GM21367 (cell line): ENCODE measurements at regions not wholly inside any gene's neighbourhood (a gene's known extent, or its start where the extent isn't known, plus 50 kb on each side); places are given as distances from the start of the nearest gene placed in this dataset.
"Not testable (repeated sequence)": the region's sequence is repeated elsewhere in the genome, so short reads cannot be mapped to it uniquely, and the experiment has no call there.

Source experiments
- ATAC-seq: cut with Tn5 transposase; IDR thresholded peaks from one replicate; pipeline ENCODE4 v1.9.1; 2021; ENCODE audit not compliant: unreplicated experiment

GRCh38 chr7:24129597-24129996 lies 154.4 kb upstream of the NPY start:
- ATAC-seq = no peak

DNA sequence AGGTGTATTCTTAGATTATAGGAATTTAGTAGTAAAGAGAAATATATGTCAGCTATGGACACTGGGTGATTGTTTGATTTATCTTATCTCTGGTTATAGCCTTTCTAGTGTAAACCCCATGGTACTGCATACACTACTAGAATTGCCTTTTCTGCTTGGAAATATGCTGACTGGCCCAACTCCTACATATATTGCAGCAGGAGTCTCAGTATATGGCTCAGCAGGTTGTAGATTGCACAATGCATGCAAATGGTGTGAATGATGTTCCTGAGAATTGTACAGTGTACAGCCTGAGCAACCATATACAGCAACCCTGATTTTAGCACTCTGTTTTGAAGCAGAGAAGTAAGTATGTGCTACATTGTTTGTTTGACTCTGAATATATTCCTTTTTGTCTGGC lies 153.4 kb upstream of the NPY start:
- ATAC-seq = no peak

DNA sequence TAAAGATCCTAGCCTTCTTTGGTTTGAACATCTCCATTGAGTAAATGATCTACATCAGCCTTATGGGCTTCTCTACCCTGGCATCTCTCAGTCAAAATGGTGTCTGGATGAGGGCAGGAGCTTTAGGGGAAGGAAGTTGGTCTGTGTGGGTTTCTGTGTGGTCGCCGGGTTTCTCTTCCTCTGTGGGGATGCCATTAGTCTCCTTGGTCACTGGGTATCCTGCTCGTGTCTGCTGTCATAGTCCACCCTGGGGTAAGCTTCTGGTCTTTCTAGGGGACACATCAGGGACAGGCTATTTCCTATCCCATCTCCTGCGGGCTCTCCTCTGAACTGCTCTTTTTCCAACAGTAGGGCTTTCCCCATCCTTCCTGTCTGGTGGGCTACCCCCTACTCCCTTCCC lies 150.3 kb upstream of the NPY start:
- ATAC-seq = peak; percentile 39

GRCh38 chr7:24134535-24134934 lies 149.5 kb upstream of the NPY start:
- ATAC-seq = no peak

GRCh38 chr7:24135003-24135817 lies 148.8 kb upstream of the NPY start:
- ATAC-seq = peak; percentile 69

DNA sequence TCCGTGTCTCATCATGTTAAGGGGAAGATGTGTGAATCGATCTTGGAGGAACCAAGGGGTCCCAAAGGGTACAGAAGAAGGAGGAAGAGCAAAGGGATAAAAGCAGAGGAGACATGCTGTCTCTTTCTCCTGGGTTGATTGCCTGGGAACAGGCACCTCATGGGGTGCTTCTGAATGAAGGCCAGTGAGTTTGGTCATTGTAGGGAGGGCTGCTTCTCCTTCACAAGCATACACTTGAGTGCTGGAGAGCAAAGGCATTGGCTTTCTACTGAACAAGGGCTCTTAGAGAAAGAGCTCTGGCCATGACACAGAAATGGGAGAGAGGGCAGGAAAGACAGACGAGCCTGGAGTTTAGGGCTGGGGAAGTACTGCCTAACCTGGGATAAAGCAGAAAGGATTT lies 146.7 kb upstream of the NPY start:
- ATAC-seq = no peak

DNA sequence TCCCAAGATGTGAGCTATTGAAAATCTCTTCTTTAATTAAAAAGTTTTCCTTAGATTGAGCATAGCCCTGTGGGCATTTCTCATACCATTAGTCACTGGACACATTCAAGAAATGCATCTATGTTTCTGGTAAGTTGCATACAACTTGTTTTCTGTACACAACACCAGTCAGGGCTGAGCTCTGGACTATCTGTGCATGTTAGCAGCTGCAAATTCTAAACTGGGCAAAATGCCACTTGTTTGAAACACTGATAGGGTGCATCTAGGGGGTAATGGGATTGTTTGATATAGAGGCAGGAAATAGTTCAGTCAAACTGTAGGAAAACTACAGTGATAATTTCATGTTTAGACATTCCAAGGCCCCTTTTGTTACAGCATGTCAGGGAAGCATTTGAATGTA lies 145.6 kb upstream of the NPY start:
- no peak for ATAC-seq

GRCh38 chr7:24140001-24140400 lies 144.0 kb upstream of the NPY start:
- ATAC-seq = no peak

DNA sequence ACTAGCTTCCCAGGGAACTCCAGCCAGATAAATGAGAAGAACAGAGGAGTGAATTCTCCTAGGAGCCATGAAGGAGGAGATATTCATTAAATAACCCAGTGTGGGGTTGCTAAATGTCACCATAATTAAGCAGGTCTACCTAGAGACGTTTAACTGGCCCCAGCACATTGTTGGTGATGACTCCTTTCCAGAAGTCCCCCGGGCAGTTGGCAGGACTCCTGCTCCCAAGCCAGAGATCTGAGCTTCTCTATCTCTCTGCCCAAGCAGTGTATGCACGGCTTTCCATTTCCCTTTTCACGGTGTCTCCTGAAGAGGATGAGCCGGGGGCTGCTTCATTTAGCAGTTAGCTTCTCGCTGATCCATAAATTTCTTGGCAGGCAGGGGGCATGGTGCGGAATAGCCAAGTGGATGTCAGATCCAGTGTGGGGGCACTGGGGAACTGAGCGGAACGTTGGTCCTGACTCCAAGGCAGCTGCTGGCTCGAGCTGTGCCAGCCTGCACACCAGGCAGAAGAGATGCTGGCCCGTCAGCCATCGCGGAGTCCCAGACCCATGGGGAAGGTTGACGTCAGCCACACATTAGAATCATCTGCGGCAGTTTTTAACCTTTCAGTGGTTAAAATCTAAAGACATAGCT lies 142.0 kb upstream of the NPY start:
- ATAC-seq = no peak

DNA sequence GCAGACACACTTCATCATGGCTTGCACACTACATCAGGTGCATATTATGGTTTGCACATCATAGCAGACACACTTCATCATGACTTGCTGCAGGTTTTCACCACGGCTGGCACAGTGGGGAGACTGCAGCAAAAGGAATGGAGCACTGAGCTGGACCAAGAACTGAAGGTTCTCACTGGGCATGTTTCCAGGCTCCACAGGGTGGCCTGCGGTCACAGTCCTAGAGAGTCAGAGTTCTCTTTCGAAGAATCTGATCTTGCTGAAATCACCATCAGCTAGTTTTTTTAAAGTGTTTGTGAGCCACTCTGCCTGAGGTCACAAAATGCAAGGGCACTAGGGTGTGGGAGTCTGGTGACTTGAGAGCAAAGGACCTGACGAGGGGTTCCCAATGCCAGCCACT lies 140.4 kb upstream of the NPY start:
- ATAC-seq = no peak

DNA sequence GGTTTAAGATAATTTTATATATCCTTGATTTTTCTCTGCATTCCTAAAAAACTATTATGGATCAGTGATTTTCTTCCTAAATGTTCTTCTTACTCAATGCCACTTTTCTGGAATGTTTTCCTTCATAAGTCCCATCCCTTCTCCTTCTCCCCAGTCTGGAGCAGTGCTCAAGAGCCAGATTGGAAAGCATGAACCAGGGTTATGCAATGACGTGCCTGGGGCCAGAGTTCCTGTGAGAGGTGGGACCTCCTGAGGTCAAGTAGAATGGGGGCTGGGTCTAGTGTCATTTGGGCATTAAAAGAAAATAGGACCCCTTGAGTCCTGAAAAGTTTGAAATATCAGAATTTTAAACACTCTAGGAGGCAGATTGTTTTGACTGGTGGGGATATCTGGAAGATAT lies 132.0 kb upstream of the NPY start:
- no peak for ATAC-seq

DNA sequence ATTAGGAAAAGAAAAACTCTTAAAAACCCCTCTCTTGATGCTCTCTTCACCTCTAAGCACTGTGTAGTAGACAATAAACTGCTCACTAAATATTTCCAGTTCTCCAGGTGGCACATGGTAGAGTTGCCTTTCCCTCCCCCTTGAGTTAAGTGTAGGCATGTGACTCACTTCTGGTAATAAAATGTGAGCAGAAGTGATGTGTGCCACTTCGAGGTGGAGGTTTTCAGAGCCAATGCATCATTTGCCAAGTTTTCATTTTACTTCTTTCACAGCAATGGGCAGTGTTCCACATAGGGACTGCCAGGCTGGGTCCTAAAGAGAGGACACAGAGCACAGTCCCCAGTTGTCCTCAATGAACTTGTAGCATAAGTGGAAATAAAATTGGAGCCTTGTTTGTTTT lies 131.6 kb upstream of the NPY start:
- ATAC-seq = no peak

- no peak for ATAC-seq
Measured at GRCh38 chr7:24152877-24153472, 131.0 kb upstream of the NPY start.

DNA sequence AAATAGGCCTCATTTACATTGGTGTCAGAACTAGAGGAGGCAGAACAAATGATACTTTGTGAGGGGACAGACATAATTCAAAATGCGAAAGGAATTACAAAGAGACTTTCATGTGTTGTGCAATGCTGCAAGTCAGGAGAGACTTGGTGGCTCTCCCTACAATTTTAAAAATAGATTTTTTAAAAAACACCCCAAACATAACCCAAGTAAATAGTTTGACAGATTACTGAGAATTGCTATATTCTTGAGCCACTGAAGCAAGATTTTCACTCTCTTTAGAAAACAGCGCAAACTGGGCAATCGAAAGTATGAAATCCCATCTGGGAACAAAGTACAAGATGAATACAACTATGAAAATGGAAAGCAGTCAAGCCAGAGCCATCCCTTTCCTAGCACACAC lies 126.3 kb upstream of the NPY start:
- ATAC-seq = no peak

DNA sequence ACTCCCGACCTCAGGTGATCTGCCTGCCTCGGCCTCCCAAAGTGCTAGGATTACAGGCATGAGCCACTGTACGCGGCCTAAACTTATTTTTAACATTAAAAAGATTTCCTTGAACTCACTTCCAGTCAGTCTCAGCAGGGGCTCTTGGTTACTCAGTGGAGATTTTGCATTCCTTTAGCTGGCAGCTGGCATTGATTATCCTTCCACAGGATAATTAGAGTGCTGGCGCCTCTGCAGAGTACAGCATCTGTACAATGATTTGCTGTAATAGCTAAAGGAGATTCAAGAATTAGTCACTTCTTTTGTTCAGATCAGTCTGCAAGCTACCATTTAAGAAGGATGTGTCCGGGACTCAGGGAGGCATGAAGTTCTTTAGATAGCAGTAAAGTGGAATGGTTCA lies 125.0 kb upstream of the NPY start:
- no peak for ATAC-seq

GRCh38 chr7:24164401-24164800 lies 119.6 kb upstream of the NPY start:
- ATAC-seq = no peak

DNA sequence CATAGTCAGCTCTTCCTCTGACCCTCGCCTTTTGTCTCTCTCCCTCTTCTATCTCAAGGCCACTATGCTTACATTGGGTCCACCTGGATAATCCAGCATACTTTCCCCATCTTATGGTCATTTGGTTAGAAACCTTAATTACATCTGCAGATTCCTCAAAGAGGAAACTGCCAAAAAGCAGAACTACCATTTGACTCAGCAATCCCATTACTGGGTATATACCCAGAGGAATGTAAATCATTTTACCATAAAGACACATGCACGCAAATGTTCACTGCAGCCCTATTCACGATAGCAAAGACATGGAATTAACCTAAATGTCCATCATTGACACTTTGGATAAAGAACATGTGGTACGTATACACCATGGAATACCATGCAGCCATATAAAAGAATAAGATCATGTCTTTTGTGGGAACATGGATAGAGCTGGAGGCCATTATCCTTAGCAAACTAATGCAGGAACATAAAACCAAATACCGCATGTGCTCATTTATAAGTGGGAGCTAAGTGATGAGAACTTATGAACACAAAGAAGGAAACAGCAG lies 114.8 kb upstream of the NPY start:
- no peak for ATAC-seq

- ATAC-seq = not testable (repeated sequence)
Measured at GRCh38 chr7:24171951-24172350, 112.0 kb upstream of the NPY start.

DNA sequence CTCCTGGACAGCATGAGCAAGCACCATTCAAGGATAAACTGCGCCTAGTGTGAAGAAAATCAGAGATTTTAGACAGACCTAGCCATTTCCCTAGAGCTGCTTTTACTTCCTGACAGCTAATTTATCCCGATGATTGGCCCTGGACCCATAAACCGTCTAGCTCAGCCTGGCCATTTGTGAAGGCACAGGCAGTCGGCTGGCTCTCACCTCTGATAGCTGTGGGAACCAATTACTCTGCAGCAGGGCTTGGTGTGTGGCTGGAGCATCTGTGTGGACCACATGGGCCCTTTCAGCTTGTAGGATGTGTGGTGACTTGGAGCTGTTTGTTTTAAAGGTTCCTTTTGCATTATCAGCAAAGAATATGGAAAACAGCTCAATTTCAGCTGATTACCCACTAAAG lies 111.1 kb upstream of the NPY start:
- no peak for ATAC-seq

- no peak for ATAC-seq
Measured at GRCh38 chr7:24175603-24176002, 108.4 kb upstream of the NPY start.

- no peak for ATAC-seq
Measured at GRCh38 chr7:24178811-24179570, 105.0 kb upstream of the NPY start.
